ENCODE measurements at regions not wholly inside any gene's neighbourhood (a gene's known extent, or its start where the extent isn't known, plus 50 kb on each side); places are given as distances from the start of the nearest gene placed in this dataset.

DNA sequence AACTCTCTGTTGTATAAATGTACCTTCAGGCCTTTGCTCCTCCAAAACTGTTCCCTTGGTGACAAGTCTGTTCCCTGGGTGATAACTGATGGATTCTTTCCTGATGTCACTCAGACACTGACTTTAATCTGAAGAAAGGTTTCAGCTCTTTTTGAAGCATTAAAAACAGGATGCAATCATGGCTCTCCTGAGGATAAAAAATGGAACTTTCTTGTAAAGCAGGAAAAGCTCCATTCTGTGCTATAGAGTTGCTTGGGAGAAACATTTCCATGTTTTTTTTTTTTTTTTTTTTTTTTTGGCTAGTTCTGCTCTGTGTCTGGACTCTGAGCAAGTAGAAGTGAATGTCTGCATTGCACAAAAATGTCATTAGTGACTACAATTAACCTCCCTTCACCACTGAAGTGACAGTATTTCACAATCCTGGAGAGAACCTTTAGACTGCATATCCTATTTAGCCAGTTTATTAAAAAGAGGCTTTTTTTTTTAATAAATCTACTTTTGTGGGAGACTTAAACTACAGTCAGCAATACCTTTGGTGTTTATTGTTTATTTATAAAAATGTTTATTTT, 101.7 kb upstream of the PRMT6 start:
- no peak for DNase-seq (ENCODE audit: low read depth, low spot score)

DNA sequence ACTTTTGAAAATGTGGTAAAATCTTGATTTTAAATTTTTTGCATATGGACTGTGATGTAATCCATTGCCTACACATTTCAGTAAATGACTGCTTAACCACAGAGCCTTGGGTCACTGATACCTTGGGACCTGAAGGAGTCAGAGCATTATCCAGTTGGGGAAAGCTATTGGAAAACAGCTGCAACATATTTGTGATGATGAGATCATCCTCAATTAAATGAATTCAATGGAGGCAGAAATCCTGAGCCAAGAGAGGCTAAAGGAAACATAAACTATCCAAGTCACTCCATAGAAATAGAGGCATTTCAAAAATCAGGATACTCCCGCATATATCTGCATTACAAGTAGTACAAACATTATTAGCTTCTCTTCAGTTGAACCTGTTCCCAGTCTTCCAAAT, 99.8 kb upstream of the PRMT6 start:
- DNase-seq (ENCODE audit: low read depth, low spot score), result no peak

DNA sequence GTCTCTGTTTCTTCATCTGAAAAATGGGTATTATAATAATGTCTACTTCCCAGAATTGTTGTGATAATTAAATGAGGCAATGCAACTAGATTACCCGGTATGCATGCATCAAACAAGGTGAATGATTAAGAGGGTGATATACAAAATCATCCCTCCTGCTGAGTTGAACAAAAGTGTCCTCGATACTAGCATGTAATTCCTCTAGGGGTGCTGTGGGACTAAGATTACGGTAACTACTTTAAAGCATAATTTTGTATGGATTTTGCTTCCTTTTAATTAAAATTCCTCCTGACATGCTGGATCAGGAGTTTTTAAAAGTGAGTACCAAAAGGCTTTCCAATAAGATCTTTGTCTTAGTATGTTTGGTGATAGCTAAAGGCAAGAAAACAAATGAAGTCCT, 98.7 kb upstream of the PRMT6 start:
- no peak for DNase-seq (ENCODE audit: low read depth, low spot score)

DNA sequence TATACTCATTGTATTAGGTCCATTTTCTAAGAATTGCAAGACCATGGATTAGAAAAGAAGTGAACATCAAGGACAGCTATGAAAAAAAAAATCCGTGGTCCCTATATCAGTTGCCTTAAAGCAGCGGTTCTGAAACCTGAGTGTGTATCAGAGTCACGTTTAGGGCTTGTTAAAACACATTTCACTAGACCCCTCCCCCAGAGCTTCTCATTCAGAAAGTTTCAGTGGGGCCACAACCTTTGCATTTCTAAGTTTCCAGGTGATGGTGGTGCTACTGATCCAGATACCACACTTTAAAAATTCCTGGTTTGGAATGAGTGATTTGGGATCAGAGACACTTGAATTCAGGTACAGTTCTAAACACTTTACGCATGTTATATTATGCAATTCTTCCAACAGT, 96.1 kb upstream of the PRMT6 start:
- no peak for DNase-seq (ENCODE audit: low read depth, low spot score)

DNA sequence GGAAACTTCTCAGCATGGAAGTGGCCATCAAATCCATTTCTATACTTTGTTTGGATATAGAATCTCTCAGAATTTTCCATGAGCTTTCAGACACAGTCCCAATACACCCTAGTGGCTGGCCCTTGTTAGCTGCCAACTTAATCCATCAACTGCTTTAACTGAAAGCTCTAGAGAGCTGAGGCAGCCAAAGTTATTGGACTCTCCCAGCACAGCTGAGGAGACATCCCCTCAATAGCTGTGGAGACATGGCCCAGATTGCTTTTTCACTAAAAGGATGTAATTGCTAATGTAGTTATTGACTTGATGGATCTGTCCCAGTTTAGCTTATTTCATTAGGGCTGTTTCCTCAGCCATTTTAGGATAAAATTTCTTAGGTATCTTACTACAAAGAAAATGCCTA, 94.8 kb upstream of the PRMT6 start:
- no peak for DNase-seq (ENCODE audit: low read depth, low spot score)

DNA sequence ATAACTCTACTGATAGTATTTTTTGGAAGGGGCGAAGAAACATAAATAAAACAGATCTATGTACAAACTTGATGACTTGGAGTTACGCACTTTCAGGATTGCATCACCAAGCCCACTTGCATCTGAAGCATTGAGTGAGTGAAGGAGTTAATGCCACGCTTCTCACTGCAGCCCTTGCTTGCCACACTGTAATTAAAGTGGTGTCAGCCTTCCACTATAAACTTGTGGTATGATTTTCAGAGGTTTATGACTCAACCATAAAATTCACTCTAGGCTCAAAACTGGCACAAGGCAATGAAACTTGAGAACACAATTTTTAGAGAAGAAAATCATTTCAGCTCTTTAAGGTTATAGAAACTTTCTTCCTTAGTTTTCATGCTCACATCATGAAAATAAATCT, 93.9 kb upstream of the PRMT6 start:
- DNase-seq (ENCODE audit: low read depth, low spot score), result no peak

DNA sequence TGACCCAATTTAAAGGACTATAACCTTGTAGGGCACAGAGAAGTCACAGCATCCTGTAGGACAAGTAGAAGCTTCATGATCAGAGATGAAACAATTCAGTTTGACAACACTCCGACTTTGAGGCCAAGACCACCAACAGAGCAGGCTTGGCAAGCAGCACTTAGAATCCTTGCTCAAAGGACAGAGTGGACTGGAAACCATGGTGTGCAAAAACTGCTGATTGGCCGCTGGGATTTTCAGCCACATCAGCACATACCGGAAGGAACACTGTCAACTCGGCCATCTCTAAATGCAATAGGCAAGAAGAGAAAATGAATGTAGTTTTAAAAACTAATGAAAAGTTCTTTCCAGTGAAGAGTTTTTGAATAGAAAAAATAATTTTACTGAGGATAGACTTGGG, 92.0 kb upstream of the PRMT6 start:
- DNase-seq (ENCODE audit: low read depth, low spot score), result no peak

DNA sequence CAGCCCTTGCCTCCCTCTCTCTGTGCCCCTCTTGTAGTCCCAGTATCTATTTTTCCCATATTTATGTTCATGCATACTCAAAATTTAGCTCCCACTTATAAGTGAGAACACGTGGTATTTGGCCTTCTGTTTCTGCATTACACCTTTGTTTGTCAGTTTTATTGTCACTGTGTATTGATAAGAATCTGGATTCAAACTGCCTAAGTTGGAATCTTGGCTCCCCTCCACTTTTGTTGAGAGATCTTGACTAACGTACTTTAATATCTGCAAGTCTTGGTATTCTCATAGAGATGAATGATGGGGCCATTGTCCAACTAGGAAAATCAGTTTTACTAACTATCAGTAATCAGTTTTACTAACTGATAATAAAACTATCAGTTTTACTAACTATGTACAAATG, 87.8 kb upstream of the PRMT6 start:
- DNase-seq (ENCODE audit: low read depth, low spot score), result no peak

DNA sequence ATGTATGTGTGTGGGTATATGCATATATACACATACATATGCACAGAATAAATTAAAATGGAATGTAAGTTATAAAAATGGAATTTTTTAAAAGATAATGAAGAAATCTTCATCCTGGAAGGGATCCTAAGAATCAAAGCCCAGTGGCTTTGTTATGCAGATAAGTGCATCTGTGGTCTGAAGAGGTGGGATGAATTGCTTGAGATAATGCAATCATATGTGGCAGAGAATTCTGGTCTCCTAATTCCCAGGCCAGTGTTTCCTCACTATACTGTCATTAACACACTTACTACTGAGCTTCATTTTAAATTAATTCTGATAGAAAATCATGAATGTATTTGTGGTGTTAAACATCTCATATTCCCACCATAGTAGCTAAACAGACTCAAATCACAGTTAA, 86.7 kb upstream of the PRMT6 start:
- DNase-seq (ENCODE audit: low read depth, low spot score), result no peak

DNA sequence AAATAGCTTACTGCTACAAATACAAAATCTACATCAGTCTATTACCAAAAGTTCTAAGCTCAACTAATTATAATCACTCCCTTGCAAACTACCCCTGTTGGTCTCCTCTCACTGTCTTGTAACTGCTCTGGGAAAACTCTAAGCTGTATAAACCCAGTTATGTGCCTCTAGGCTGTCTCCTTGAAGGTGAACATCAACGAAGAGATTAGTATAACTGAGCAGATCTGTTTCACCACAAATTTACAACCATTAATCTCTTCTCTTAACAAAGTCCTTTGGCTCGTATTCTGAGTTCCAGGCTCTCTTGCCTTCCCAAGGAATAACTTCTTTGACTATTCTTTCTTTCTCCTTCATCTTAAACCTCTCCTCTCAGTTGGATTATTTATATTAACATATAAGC, 84.4 kb upstream of the PRMT6 start:
- no peak for DNase-seq (ENCODE audit: low read depth, low spot score)

DNA sequence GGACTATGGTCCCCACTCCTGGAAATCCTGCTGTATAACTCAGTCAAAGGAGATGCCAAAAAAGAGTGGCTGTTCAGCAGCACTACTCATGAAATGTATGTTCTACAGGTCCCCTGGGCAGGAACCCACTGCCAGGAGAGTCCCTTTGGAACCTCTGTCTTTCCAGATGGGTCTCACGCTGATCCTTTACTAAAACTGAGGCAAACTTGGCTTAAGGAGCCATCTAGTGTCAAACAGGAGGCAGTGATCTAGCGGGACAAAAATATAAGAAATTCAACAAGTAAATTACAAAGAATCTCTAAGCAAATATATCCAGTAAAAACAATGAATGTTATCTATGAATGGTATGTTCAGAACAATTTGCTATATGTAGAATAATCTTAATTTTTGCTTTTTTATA, 80.5 kb upstream of the PRMT6 start:
- DNase-seq (ENCODE audit: low read depth, low spot score), result no peak

DNA sequence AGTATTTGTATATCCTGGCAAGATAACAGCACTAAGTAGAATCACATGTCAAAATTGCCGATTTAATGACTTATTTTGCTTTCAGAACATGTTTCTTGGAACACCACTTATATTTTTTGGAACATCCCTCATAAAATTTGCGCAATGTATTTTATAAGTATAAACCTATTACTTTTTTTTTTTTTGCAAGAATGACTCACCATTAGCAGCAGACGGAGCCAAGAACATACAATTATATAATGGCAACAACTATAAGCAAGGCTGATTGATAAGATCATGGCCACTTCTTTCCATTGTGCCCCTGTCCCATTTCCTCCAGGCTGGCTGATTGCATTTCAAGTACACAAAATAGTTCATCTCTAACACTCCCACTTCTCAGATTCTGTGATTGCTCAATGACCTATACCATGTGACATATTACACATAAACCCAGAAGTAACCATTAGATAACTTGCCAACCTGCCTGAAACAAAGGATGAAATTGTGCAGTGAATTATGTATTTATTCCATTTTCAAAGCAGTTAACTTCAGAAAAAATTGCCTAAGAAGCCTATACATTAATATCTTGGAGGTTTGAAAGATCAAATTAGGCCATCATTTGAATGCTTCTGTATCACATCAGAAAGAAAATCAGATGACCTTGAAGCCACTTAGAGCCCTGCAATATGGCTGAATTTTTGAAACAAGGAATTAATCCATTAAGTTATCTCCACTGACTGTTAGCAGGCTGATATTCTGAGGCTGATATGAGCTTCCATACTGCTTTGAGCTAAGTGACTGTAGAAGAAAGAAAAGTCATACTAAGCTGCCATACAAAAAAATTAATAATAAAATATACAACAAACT, 77.8 kb upstream of the PRMT6 start:
- DNase-seq (ENCODE audit: low read depth, low spot score), result no peak

DNA sequence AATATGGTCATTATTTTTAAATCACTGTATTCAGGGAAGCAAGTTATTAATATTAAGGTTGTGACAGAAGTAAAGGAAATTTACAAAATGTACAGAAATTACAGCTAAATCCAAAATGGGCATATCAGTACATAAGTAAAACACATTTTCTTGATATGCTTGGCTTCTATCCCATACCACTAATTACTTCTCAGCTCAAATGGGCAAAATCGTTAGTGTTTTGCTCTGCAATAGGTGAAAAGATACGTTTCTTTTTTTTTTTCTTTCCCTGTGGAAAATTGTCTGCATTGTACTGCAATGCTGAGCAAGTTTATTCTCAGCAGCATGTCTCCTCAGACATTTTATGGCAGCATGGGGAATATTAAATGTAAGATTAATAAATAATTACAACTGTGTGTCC, 77.1 kb upstream of the PRMT6 start:
- no peak for DNase-seq (ENCODE audit: low read depth, low spot score)

DNA sequence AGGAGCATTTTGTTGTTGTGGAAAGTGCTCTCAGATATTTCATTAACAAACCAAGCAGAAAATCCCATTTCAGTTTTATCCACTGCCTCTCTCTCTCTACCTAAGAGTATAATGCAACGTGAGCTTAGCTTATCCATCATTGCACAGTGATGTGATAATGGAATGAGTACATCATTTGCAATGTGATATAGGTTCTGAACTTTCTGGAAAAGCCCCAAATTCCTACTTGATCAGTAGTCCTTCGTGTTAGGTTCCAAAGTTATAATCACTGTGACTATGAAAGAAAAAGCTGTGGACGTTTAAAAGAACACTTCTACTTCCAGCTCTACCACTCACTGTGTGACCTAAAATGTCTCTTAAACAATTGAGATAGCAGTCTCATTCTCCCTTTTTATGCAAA, 76.4 kb upstream of the PRMT6 start:
- DNase-seq (ENCODE audit: low read depth, low spot score), result no peak

DNA sequence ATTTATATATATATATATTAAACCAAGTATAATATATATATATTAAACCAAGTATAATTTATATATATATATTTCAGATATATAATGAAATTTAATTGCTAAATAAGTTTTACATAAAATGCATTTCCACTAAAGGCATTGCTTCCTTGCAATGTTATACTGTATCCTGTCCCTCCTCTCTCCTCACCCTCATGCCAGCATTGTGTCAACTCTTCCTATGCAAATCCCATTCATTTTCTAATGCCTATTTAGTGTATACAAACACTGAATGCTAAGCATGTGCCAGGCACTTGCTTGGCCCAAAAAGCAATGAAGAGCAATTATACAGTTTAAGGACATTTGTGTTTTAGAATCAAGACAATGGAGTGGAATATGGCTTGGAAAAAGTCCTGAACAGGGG, 71.7 kb upstream of the PRMT6 start:
- DNase-seq (ENCODE audit: low read depth, low spot score), result no peak

DNA sequence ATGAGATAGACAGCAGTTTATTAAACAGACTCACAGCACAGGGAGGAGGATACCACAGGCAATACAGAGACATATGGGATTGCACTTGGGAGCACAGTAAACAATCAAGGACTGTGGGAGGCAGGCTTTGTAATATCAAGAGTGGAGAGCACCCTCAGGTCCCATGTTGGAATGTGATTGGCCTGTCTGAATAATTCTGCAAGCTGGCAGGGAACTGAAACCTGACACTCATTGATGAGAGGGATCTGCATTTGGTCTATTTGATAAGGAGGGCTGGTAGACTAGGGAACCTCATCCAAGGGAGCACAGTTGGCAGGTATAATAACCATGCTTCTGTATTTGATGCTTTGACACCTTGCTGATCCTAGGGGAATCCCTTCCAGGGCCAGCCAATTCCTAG, 69.9 kb upstream of the PRMT6 start:
- no peak for DNase-seq (ENCODE audit: low read depth, low spot score)

DNA sequence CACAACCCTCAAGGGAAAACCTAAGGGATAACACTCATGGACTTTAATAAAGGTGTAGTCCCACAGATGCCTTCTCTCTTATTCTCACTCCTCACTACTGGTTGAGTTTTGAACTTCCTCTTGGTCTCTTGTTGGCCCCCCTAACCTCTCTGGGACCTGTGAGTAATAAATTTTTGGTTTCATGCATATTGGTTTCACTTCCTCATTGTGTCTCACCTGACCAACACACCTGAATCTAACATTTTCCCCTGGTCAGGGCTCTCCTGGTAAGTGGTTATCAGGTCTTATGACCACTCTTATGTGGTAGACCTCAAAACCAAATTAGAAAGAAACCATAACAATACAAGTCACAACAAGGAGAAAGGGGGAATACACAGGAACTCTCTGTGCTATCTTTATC, 60.5 kb upstream of the PRMT6 start:
- no peak for DNase-seq (ENCODE audit: low read depth, low spot score)

DNA sequence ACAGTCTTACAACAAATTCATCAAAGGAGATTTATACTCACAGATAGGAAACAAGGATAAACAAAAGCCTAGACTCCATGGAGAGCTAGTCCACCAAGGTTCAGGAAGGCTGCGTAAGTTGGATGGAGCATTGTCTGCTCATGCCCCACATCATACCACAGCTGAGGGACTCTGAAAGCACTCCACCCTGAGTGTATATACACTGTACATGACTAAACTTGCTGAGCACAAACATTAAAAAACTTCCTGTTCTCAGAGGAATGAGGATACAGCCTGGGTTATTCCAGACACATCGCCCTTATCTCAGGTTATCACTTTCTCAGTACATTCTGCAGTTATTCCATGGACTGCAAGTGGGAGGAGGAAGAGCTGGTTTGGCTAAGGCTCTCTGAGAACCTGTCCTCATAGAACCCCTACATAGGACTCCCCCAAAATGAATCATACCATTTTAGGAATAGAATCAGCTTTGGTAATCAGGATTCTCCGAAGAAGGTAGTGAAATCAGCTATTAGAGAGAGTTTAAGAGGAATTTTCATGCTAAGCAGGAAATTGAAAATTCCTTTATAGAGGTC, 58.0 kb upstream of the PRMT6 start:
- DNase-seq (ENCODE audit: low read depth, low spot score), result no peak

DNA sequence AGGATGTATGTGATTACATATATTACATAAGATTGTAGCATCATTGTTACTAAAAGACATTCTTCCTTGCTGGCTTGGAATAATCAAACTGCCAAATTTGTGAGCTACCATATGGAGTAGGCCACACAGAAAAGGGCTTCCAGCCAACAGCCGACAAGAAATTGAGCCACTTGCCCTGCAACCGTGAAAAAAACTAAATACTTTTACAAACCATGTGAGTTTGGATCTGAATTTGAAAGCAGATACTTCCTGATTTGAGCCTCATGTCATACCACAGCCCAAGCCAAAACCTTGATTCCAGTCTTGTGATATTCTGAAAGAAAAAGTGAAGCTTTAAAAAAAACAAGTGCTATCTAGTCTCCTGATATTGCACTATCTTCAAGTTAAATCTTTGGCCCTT, 55.6 kb upstream of the PRMT6 start:
- DNase-seq (ENCODE audit: low read depth, low spot score), result no peak

DNA sequence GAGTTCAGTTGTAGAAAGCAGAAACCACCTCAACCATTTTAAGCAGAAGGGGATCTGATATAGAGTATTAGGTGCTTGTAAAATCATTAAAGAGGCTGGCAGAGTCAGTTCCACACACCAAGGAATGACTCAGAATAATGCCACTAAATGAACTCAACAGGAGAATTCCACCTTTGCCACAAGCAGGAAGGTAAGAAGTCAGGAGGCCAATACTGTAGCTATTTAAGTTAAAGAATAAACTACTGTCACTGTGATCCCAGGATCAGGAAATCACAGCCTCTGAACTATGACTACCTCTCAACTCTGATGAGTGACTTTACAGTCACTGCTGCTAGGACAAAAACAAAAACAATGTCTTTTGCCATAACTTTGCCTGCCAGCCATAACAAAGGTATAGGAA, 52.5 kb upstream of the PRMT6 start:
- no peak for DNase-seq (ENCODE audit: low read depth, low spot score)

DNA sequence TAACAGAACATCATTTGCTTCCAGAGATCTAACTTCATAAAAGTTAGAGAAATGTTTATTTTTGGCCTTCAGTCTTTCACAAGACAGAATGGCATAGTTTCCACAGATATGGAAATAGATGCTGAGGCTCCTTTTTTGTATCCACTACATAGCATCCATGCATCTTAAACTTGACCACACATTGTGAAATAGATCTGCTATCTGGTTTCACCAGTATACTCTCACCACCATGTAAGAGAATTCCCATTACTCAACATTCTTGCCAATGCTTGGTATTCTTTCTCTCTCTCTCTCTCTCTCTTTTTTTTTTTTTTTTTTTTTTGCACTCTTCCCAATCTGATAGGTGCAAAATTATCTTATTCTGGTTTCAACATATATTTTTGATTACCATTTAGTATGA, 52.1 kb upstream of the PRMT6 start:
- no peak for DNase-seq (ENCODE audit: low read depth, low spot score)
